GM12865 (cell line): ENCODE measurements at regions not wholly inside any gene's neighbourhood (a gene's known extent, or its start where the extent isn't known, plus 50 kb on each side); places are given as distances from the start of the nearest gene placed in this dataset.
"Not testable (repeated sequence)": the region's sequence is repeated elsewhere in the genome, so short reads cannot be mapped to it uniquely, and the experiment has no call there.

Experiments used
- DNase-seq: peaks from one replicate; pipeline ENCODE4 v3.0.0; 2010; ENCODE audit warnings: low read depth
- H3K4me3 ChIP-seq: 2 replicates; pipeline ENCODE4 v1.5.1; 2011; ENCODE audit warnings: mild to moderate bottlenecking, low read depth, low read length, control low read depth
- CTCF ChIP-seq: IDR thresholded peaks from 2 replicates; pipeline ENCODE4 v1.5.1; 2011; ENCODE audit warnings: low read length, control low read depth, low read depth, inconsistent platforms; ENCODE audit not compliant: insufficient read depth; ENCODE audit errors: missing control alignments

- DNase-seq, result no peak
- TF ChIP-seq CTCF, result no peak
- no peak overlapping the region for H3K4me3 ChIP-seq
Observed at GRCh38 chr5:105617436-105618215, 2053.1 kb downstream of the EFNA5 start.

GRCh38 chr5:105616599-105616998 is 2054.0 kb upstream of the NUDT12 start:
- H3K4me3 ChIP-seq, result no peak overlapping the region
- no peak for DNase-seq
- no peak for TF ChIP-seq CTCF

GRCh38 chr5:105602406-105602805 is 2039.8 kb upstream of the NUDT12 start:
- not testable (repeated sequence) for DNase-seq, H3K4me3 ChIP-seq

GRCh38 chr5:105593011-105593760 is 2030.6 kb upstream of the NUDT12 start:
- DNase-seq, result no peak
- H3K4me3 ChIP-seq, result no peak overlapping the region
- TF ChIP-seq CTCF, result no peak

GRCh38 chr5:105587963-105588662 is 2025.5 kb upstream of the NUDT12 start:
- no peak for TF ChIP-seq CTCF
- DNase-seq, result peak; percentile 22
- H3K4me3 ChIP-seq, result no peak overlapping the region

- no peak for DNase-seq
- no peak overlapping the region for H3K4me3 ChIP-seq
- no peak for TF ChIP-seq CTCF
Observed at GRCh38 chr5:105581988-105582690, 2019.5 kb upstream of the NUDT12 start.
